ENCODE measurements at regions not wholly inside any gene's neighbourhood (a gene's known extent, or its start where the extent isn't known, plus 50 kb on each side); places are given as distances from the start of the nearest gene placed in this dataset.

- Histone ChIP-seq H3K4me1 (no peaks in the 10 kb centered on the region), H3K27me3 (no peaks in the 10 kb centered on the region), H3K9me3 (no peaks in the 10 kb centered on the region), H3K27ac (no peak overlapping the region), H3K36me3 (no peaks in the 10 kb centered on the region), H3K4me3 (replicated peaks in 1 of 3) (no peak overlapping the region)
- TF ChIP-seq POLR2A (IDR thresholded peaks at IDR 0.05): no peak
- TF ChIP-seq CTCF (IDR thresholded peaks at IDR 0.05): no peak
- intact Hi-C loops (cut with DNase I): no loop called here
- WGBS, 2 donors: 60 to 71% methylated on average over 3 of the region's 3 CpGs
- DNase-seq: no peak
These were observed 78.3 kb upstream of the SEMA6A start for GRCh38 chr5:116652903-116653302.

DNA sequence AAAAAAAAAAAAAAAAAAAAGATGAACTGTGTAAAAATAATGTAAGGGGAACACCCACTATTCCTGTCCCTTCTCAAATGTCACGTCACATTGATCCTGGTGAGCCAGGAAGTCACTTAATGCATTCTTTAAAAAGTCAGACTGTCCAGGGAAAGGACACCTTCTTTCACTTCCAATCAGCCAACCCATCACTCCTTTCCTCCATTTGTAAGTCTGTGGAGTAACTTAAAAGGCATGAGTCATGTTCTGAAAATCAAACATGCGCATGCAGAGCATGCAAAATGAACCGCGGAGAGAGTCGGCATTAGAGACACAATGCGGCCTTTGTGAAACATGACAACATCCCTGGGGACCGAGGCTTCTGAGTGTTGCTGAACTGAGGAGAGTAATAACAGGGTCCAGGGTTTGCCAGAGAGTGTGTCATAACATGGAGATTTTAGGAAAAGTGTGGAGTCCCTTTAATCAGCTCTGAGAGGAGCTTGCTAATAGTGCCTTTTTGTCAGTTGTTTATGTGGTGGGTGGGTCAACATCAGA, 77.6 kb upstream of the SEMA6A start:
- H3K4me1 ChIP-seq: no peaks in the 10 kb centered on the region
- intact Hi-C loops (cut with DNase I): no loop called here
- no peaks in the 10 kb centered on the region for H3K9me3 ChIP-seq
- 51 to 57% methylated on average over 7 of the region's 7 CpGs for WGBS, 2 donors
- DNase-seq: no peak
- no peak overlapping the region for H3K27ac ChIP-seq
- no peaks in the 10 kb centered on the region for H3K27me3 ChIP-seq
- no peak overlapping the region for H3K4me3 ChIP-seq (replicated peaks in 1 of 3)
- H3K36me3 ChIP-seq: no peaks in the 10 kb centered on the region
- no peak for TF ChIP-seq POLR2A (IDR thresholded peaks at IDR 0.05)
- no peak for TF ChIP-seq CTCF (IDR thresholded peaks at IDR 0.05)

- Histone ChIP-seq H3K9me3 (no peaks in the 10 kb centered on the region), H3K36me3 (no peaks in the 10 kb centered on the region), H3K27me3 (no peaks in the 10 kb centered on the region), H3K27ac (no peak overlapping the region), H3K4me3 (replicated peaks in 1 of 3) (no peak overlapping the region), H3K4me1 (no peaks in the 10 kb centered on the region)
- 71 to 74% methylated on average over 3 of the region's 3 CpGs for WGBS, 2 donors
- DNase-seq: no peak
- intact Hi-C loops (cut with DNase I): no loop called here
- TF ChIP-seq CTCF (IDR thresholded peaks at IDR 0.05) (no peak), POLR2A (IDR thresholded peaks at IDR 0.05) (no peak)
These were observed 77.0 kb upstream of the SEMA6A start for GRCh38 chr5:116651653-116652052.

DNA sequence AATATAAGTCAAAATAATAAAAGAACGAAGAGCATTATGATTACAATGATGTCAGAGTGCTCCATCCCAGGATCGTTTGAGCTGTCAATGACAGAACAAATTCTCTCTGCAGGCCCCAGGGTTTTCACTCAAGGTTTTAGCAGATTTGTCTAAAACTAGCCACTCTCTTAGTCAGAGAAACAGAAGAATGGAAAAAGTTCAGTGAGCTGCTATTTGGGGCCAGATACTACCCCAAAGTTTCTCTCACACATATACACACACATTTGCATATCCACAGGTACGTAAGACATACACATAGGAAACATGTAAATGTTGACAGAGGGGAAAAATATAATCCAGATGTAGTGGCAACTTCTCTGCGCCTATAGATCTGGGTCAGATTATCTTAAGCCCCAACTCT, 76.3 kb upstream of the SEMA6A start:
- 88 to 94% methylated on average over 4 of the region's 4 CpGs for WGBS, 2 donors
- intact Hi-C loops (cut with DNase I): no loop called here
- H3K4me1 ChIP-seq: no peaks in the 10 kb centered on the region
- no peak overlapping the region for H3K4me3 ChIP-seq (replicated peaks in 1 of 3)
- TF ChIP-seq CTCF (IDR thresholded peaks at IDR 0.05) (no peak), POLR2A (IDR thresholded peaks at IDR 0.05) (no peak)
- no peaks in the 10 kb centered on the region for H3K9me3 ChIP-seq
- DNase-seq: no peak
- no peaks in the 10 kb centered on the region for H3K27me3 ChIP-seq
- H3K36me3 ChIP-seq: no peaks in the 10 kb centered on the region
- H3K27ac ChIP-seq: no peak overlapping the region

GRCh38 chr5:116650544-116650943, 75.9 kb upstream of the SEMA6A start:
- no peak for DNase-seq

More at GRCh38 chr5:116650544-116650943, 75.9 kb upstream of the SEMA6A start:
- TF ChIP-seq CTCF (IDR thresholded peaks at IDR 0.05): no peak
- TF ChIP-seq POLR2A (IDR thresholded peaks at IDR 0.05): no peak
- Histone ChIP-seq H3K27ac (no peak overlapping the region), H3K4me3 (replicated peaks in 1 of 3) (no peak overlapping the region), H3K36me3 (no peaks in the 10 kb centered on the region), H3K27me3 (no peaks in the 10 kb centered on the region), H3K4me1 (no peaks in the 10 kb centered on the region), H3K9me3 (no peaks in the 10 kb centered on the region)
- intact Hi-C loops (cut with DNase I): no loop called here
- 86 to 96% methylated on average over 7 of the region's 7 CpGs for WGBS, 2 donors

Data from thyroid gland (tissue), 4 donors.